ENCODE measurements at regions not wholly inside any gene's neighbourhood (a gene's known extent, or its start where the extent isn't known, plus 50 kb on each side); places are given as distances from the start of the nearest gene placed in this dataset.

DNA sequence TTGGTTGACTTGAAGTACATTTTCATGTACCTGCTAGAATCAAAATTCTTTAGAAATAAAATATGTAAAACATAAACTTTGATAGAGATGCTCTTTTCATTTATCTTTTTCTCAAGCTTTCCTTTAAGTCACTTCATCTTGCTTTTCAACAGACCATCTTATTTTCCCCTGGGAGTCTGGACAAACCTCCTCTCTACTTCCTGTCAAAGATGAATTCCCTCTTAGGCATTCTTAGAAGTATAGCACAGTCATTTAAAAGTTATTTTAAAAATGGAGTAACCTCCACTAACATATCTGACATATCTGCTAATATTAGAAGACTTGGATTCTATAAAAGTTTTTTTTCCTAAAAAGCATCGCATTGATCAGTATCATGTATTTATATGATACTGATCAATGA, 84.8 kb upstream of the PAX6 start:
- no peak for DNase-seq

DNA sequence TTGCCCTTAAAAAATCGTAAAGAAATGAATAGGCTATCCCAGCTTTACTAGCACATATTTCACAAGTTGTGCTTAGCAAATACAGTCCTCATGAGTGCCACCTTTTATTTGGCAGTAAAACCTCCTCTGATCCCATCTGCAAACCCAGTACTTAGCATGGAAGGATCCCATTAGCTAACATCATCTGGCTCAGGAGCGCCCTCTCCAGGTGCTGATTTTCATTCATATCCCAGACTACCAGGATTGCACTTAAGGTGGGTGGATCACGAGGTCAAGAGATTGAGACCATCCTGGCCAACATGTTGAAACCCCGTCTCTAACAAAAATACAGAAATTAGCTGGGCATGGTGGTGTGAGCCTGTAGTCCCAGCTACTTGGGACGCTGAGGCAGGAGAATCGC, 76.1 kb upstream of the PAX6 start:
- no peak for DNase-seq

DNA sequence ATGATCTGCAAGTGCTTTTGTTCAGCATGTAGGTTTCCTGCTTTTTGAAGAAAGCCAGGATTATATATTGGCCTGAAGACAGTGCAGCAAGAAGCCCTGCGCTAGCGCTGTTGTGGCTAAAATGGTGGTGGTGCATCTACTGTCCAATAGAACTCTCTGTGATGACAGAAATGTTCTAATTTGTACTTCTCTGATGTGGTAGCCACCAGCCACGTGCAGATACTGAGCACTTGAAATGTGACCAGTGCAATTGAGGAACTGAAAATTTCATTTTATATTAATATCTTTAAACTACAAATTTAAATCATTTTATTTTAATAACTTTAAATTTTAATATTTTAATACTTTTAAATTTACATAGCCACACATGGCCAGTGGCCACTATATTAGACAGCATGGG, 73.0 kb upstream of the PAX6 start:
- DNase-seq: no peak

DNA sequence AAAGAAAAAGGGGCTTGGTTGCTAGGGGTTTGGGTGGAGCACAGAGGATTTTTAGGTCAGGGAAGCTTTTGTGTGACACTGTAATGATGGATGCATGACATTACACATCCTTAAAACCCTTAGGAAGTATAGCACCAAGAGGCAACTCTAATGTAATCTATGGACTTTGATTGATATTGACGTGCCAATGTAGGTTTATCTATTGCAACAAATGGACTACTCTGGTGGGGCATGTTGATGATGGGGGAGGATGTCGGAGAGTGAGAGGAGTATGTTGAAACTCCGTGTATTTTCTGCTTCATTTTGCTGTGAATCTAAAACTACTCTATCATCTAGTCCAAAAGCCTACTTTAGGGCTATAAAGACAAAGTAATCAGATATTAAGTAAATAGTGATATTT, 72.3 kb upstream of the PAX6 start:
- DNase-seq: no peak

DNA sequence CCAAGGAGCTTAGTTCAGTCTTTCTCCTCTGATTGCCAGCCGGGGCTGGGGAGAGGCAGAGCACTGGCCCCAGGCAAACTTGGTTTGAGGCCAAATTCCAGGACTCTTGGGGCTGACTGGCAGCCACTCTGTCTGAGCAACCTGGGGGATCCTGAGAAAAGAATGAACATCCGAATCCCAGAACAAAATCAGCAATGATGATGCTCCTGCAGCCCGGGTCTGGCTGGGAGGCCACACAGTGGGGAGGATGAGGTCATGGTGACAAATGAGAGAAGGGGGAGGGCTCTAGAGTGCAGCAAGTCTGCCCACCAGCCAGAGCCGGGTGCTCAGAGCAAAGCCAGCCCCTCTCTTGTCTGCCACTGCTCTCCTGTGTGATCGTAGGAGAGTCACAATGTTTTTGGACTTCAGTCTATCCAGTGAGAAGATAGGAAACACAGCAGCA, 71.8 kb upstream of the PAX6 start:
- no peak for DNase-seq

DNA sequence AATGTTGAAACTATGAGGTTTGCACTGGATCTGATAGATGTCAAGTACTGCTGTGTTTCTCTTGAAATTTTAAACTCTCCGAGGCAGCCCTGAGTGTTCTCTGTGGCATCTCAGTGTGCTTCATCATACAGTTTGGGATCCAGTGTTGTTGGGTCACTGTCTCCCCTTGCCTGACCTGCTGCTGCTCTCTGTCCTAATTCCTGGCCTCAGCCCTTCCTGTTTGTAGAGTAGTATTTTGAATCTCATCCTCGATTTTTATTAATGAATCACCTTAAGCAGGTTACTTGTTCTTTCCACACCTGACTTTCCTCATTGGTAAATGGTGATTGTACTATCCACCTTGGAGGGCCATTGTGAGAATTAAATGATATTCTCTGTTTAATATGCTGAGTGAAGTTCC, 70.7 kb upstream of the PAX6 start:
- no peak for DNase-seq

DNA sequence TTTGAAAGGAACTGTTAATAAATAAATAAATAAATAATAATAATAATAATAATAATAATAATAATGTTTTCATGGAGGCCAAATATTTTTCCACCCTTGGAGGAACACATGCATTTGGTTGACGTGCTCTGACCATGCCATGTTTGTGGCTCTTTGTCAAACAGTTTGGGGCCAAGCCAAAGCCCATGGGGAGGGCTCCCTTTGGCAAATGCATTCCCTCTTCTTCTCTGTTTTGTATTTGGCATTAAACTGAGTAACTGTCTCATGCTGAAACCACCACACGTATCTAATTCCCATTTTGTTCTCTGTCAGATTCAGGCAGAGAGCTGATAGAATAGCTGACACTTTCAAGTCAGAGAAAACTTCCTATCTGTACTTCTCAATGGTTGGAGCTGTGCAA, 68.6 kb upstream of the PAX6 start:
- no peak for DNase-seq

DNA sequence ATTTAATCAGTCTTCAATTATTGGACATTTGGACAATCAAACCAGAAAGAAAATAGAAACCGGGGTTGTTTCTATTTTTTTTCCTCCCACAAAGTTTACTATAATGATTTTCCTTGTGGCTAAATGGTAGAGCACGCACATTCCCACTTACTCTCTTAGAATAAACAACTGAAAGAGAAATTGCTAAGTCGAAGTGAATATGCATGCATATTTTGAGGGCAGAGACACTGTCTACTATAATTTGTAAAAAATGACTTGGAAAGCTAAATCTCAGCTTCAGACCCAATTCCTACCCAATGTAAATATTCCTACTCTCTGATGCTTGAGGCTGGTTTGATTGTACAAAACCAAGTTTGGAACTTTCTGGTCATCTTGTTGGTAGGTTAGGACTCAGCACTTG, 66.7 kb upstream of the PAX6 start:
- DNase-seq: no peak

DNA sequence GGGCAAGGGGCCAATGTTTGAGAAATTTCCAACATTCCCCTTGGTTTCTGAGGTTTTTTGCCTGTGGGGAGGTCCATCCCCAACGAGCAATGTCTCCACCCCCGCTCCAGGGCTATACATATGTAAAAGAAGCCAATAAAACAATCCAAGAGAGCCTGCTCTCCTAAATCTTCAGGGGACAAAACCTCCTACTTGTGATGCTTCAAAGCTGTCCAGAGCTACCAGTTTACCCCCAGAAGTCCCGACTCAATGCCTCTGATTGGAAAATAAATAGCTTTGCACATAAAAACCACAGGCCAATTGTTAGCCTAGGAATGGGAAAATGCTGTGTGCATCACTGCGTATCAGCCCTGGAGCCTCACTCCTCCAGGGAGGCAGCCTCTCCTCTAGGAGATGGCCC, 66.0 kb upstream of the PAX6 start:
- no peak for DNase-seq

DNA sequence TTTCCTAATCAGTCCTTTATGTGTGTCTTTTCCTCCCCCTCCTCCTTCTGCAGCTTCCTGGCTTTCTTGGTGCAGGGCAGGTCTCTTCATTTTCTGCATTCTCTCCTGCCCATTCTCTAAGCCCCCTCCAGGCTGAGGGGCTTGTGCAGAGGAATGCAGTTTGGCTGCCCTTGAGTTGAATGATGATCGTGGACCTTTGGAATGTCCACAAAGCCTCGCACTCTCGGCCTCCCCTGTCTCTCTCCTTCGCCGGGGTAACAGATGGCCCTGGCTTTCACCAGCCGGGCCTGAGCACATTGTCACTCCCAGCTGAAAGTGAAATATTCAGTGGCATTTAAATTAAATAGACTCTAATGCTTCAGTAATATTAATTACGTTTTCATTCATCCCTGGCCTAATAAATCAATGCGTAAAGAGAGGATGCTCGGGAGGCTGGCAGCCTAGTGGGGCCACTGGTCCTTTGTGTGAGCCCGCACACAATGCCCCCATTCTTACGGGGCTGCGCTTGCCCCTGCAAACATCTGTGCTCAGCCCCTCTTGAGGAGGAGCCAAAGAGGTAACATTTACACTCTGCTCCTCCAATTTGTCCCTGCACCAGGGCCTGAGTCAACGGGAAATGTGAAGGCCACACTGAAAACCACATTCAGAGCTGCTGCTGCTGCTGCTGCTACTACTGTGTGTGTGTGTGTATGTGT, 64.9 kb upstream of the PAX6 start:
- no peak for DNase-seq

DNA sequence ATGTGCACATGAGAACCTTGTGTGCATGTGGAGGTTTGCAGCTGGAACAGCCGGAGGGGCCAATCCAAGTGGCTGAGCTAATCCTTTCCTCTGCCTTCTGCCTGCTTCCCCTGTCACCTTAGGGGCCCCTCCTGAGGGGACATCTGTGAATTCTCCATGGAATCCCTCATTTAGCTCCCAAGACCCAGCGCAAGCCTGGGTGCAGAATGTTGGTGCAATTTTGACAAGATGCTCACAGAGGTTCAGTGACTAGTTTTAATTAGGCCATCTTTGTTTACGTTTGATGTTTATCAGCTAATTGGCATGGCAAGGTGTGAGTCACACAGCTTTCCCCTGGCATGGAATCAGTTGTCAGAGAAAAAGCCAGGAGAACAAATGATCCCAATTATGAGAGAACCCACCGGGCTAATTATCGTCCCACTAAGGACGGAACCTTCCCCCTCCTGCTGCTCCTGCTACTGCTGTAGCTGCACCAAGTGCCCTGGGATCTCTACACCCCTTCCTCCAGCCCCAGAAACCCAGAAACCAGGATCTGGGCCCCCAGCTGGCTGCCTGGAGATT, 63.6 kb upstream of the PAX6 start:
- no peak for DNase-seq

DNA sequence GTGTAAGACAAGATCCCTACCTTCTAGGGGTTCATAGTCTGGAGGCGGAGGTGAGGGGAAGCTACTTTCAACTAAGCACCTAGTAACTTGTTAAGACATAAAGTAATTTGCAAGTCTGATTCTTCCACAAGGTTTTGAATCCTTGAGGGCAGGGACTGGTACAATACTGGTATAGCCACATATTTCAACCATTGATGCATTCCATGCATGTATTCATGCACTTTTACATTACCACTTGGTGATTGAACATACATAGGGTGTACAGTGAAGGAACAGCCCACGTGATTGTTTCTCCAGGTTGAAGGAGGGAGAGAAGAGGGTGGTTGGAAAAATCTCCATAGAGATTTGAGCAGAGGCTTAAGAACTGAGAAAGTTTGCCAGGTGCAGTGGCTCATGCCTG, 62.0 kb upstream of the PAX6 start:
- no peak for DNase-seq

DNA sequence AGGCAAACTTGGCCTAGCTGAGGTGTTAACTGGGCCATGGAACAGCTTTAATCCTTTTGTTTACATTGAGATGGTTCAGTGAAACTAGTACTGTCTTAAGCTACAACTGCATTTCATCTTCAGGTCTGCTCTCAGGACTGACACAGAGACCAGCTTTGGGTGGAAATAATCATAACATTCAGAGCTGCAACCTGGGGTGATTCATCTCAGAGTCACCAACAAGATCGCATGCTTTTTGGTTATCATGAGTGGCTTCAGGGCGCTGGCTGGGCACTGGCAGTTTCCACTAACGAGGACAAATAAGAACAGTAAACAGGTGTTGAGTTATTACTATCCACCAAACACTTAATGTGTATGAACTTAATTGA, 60.9 kb upstream of the PAX6 start:
- no peak for DNase-seq

DNA sequence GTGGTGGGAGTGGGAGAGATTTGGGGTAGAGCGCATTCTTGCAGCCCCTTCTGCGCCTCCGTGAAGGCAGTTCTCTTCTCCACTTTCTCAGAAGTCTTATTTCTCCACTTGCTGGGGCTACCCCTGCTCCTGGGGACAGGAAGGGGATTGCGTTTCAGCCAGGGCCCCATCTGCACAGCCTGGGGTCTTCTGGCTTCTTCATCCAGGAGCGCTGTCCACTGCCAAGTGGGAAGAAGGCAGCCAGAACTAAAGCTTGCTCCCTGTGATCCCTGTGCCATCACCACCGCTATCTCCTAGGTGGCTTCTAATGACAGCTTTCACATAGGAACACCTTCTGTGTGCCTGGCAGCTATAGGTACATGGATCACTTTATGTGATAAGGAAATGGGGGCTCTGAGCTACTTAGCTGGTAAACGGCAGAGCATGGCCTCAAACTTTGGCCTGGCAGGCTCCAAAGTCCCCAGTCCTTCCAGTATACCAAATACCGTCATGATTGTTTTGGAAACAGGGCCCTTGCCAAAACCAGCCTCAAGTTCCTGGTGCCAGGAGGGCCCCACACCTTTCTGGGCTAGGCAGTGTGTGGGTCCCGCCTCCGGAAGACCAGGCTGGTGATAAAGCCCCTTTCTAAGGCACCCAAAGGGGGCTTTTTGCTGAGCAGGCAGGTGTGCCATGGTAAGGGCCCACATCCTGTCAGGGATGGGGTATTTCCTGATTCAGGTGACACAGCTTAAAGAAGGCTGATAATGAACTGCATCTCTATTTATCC, 60.4 kb upstream of the PAX6 start:
- no peak for DNase-seq

DNA sequence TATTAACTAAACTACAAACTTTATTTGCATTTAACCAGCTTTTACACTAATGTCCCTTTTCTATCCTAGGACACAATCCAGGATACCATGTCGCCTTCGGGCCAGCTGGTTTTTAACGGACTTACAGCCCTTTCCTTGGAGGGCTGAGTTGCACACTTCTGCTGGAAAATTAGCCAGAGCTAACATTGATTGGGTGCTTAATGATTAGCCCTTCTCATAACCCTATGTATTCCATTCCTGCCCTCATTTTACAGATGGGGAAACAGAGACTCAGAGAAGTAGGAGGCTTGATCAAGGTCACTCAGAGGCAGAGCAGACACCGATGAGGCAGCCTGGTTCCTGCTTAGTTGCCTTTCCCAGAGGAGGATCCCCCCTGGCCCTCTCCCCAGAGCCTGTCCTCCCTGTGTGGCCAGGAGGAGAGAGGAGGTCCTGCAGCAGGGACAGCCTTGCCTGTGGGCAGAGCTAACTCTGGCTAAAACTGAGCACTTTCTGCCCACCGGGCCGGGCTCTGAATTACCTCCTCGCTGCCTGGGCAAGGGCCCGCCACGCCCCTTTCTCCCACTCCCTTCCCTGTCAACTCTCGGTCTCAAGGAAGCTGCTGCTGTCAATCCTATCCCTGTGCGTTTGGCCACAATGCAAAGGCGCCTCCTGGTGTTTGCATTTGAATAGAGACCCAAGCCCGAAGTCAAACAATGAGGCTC, 59.6 kb upstream of the PAX6 start:
- peak; percentile 7 to 14 for DNase-seq

DNA sequence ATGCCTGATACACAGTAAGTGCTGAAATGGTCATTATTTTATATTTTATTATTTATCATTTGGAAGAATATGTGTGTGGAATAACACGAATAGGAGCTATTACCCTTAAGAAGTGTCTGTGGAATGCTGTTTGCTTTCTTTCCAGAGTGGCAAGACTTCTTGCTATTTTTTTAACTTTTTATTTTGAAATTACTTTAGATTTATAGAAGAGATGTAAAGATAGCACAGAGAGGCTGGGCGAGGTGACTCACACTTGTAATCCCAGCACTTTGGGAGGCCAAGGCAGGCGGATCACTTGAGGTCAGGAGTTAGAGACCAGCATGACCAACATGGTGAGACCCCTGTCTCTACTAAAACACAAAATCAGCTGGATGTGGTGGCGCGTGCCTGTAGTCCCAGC, 58.9 kb upstream of the PAX6 start:
- DNase-seq: no peak

DNA sequence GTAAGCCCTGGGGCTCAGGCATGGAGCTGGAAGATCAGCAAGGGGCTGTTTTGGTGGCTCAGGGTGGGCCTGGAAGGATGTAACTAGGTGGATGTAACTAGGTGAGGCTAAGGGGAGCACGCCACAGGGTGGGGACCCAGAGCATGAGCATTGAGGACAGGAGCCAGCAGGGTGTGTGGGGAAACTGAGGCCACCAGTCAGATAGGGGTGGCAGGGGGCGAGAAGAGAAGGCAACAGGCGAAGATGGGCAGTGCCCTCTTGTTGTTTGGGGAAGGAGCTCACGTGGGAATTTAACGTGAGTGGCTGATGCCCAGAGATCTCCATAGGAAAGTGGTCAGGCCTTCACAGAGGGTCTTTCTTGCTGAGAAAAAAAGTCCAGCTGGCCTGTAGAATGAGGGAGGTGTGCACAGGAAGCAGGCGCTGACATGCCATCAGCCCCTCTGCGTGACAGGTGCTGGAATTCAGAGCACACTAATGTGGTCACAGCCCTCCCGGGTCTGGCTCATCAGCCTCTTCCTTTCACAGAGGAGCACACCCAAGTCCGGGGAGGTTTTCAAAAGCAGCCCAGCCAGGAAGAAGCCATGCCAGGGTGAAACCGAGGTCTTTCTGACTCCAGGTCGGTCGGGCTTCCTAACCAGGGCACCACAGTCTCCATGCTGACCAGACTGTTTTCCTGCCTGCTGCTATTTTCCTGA, 54.6 kb upstream of the PAX6 start:
- DNase-seq: no peak

DNA sequence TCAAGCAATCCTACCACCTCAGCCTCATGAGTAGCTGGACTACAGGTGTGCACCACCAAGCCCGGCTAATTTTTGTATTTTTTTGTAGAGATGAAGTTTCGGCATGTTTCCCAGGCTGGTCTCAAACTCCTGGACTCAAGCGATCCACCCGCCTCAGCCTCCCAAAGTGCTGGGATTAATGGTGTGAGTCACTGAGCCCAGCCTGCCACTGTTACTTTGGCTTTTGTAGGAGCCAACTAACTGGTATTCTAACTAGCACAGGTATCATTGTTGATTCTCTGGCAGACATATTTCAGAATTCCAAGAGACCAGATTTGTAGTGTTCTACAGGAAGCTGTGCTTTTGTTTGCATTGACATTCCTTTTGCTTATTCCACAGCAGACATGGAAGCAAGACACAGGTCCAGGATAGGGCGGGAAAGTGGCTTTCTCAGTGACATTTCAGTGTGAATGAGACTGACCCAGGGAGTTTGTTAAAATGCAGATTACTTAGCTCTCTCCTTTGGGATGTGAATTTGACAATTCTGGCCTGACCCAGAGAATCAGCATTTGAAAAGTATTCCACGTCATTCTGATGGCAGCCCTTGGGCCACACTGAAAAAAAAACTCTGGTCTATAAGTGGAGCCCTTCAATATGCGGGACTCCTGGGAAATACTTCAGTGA, 52.2 kb upstream of the PAX6 start:
- no peak for DNase-seq

DNA sequence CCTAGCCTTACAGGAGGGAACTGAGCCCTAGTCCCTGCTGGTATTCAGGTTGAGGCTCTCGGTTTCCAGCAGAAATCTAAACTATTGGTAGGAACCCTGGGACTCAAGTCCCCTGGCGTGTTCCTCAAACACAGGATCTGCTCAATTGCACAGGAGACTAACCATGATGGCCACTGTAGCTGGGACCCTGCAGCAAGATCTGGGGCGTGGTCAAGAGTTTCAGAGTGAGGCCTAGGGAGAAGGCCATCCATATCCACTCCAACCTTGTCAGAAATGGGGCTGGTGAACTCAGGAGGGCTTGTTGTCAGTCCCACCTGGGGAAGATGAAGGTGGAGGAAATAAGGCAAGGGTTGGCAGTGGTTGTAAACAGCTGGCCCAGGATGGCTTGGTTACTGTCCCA, 49.9 kb upstream of the PAX6 start:
- no peak for DNase-seq

All from stimulated activated CD4-positive, alpha-beta T cell treated with anti-CD3 and anti-CD28 coated beads, Interleukin-2, amount 100 ng/mL, for 48 hours (primary cell).